ENCODE measurements at regions not wholly inside any gene's neighbourhood (a gene's known extent, or its start where the extent isn't known, plus 50 kb on each side); places are given as distances from the start of the nearest gene placed in this dataset.
"Not testable (repeated sequence)": the region's sequence is repeated elsewhere in the genome, so short reads cannot be mapped to it uniquely, and the experiment has no call there.

DNA sequence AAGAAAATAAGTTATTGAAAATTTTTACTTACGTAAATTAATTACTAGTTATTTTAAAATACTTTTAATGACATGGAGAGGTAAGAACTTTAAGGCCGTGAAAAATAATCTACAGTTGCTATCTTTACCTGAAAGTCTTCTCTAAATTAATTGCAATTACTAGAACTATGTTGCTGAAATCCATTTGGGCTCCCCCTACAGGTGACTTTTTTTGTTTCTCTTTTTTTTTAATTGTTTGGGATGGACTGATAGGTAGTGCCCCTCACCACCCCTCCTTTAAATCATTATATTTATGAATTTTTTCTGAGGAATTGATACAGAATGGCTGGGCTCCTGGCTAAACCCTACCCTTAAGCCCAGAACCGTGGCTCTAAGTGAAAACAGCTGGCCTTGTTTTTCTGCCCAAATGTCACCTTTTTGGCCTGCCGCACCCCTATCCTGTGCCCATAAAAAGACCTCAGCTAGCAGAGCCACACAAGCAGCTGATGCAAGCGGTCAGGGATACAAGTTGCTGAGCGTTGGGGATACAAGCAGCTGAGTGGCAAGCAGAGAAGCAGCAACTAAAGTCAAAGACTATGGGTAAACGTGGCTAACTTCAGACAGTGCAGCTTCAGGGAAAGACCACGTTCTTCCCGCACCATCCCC is 315.2 kb upstream of the ACO1 start:
- DNase-seq (ENCODE audit: low read depth in 2 of 2) = no peak

DNA sequence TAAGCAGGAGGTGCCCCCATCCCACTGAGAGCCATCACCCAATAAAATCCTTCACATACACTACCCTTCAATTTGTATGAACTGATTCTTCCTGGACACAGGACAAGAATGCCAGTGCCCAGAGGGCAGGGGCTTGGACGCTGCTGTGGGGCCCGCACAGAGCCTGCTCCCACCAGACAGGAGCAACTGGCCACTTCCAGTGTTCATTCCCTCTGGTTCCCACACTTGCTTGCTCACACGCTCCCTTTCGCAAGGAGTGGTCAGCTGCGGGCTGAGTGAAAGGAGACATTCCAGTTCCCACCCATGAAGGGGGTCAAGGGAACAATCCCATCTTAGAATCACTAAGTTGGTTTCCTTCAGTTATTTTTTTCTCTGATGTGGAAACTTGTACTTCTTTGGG is 314.5 kb upstream of the ACO1 start:
- no peak for DNase-seq (ENCODE audit: low read depth in 2 of 2)

DNA sequence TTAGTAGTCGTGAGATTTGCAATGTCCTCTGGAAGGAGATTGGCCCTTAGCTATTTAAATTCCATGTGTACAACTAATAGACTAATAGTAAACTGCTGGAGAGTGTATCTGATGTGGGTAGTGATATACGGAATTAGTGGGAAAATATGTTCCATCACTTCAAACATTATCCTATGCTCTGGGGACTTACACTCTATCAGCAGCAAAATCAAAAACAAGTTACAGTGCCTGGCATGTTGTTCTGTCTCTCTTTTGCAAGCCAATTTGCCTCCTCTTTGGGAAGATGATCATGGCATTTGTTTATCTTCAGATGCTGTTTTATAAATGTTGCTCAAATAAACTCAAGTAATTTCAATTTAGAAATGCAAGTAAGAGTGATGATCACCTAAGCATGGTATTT is 311.9 kb upstream of the ACO1 start:
- DNase-seq (ENCODE audit: low read depth in 2 of 2) = no peak

DNA sequence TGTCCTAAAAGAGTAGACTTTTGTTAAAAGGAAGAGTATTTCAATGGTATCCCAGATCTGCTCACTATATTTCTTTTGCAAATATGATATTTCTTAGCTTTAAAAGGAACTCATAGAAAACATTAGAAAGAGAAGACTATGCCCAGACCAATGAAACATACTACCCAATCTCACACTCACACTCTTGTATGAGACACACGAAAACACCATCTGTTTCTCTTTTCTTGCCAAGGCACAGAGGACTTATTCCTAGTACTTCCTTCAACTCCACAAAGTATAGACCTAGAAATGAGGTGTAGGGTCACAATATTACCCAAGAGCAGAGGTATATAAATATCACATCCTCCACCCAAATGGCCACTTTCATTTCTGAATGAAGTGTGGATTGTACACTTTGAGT is 292.4 kb upstream of the ACO1 start:
- no peak for DNase-seq (ENCODE audit: low read depth in 2 of 2)

DNA sequence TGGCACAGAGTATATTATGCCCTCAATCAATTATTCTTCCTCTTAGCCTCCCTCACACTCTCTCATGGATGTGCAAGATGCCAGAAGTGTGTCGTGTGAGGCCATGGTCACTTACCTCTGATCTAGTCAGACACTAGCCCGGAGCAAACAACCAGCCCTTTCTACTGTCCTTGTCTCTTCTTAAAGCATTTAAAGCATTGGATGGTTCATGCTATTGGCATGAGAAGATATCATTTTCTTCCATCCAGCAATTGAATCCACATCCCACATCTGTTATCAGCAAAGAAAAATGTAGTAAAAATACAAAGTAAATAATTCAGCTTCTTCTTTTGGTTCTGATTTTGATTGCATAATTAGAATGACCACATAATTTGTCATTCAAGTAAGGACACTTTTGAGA is 267.2 kb upstream of the ACO1 start:
- no peak for DNase-seq (ENCODE audit: low read depth in 2 of 2)

DNA sequence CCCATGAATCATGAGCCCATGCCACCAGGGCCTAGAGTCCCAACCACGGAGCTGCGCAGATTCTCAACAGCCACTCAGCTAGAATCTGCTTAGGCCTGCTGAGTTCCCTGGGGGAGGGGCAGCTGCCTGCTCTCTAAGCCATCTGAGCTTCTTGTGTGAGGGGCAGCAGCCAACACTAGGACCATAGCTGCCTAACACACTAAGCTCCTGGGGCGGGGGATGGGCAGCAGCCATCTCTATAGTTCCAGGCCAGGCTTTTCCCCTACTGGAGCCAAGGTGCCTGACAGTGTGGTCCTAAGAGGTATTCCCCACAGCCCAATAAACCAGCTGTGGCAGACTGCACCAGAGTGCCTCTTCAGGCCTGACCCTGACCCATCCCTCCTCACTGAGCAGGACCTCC is 255.9 kb upstream of the ACO1 start:
- no peak for DNase-seq (ENCODE audit: low read depth in 2 of 2)

DNA sequence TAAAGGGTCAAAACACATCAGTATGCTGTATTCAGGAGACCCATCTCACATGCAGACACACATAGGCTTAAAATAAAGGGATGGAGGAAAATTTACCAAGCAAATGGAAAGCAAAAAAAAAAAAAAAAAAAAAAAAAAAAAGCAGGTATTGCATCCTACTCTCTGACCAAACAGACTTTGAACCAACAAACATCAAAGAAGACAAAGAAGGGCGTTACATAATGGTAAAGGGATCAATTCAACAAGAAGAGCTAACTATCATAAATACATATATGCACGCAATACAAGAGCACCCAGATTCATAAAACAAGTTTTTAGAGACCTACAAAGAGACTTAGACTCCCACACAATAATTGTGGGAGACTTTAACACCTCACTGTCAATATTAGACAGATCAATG is 253.7 kb upstream of the ACO1 start:
- DNase-seq (ENCODE audit: low read depth in 2 of 2) = not testable (repeated sequence)

DNA sequence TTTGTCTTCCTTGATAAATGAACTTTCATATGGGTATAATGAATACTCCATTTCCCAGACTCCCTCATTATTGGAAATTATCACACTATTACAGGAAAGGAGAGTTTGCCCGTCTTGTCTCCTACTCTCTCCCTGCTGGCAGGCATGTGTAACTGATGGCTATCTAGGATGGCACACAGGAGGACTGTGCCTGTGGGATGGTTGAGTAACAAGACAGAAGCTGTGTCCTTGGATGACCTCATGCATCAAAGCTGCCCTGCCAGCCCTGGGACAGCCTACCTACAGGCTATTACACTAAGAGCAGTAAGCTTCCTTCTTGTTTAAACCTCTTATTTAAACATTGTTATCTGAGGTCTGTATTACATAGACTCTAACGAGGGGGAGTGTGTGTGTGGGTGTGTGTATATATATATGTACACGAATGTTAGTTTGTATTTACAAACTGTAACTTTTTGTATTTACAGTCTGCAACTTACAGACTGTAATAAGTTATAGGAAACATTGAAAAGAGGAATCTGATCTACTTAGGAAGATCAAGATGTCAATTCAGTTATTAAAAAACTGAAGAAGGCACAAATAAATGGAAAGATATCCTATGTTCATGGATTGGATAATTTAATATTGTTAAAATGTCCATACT is 247.6 kb upstream of the ACO1 start:
- DNase-seq (ENCODE audit: low read depth in 2 of 2) = no peak

DNA sequence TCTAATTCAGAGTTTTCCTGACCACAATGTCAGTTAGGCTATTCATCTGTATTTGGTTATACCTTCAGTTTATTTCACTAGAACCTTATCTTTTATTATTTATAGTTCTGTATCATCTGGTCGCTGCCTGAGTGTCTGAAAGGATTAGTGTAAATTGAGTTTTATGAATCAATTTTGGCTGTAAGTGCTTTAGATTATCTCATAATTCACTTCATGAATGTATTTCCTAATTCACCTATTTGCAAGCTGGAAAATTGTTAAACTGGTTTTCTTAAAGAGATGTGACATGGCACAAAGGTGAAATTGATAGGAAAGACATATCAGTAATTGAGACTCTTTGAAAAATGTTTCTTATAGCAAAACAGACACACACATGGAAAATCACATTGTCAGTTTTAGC is 242.4 kb upstream of the ACO1 start:
- no peak for DNase-seq (ENCODE audit: low read depth in 2 of 2)

DNA sequence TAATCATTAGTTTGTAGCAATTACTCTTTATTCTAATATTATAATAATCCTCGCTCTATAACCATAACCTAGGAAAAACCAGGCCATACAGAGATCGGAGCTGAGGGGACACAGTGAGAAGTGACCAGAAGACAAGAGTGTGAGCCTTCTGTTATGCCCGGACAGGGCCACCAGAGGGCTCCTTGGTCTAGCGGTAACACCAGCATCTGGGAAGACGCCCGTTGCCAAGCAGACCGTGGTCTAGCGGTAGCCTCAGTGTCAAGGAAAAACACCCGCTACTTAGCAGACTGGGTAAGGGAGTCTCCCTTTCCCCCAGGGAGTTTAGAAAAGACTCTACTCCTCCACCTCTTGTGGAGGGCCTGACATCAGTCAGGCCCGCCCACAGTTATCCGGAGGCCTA is 235.9 kb upstream of the ACO1 start:
- DNase-seq (ENCODE audit: low read depth in 2 of 2) = not testable (repeated sequence)

DNA sequence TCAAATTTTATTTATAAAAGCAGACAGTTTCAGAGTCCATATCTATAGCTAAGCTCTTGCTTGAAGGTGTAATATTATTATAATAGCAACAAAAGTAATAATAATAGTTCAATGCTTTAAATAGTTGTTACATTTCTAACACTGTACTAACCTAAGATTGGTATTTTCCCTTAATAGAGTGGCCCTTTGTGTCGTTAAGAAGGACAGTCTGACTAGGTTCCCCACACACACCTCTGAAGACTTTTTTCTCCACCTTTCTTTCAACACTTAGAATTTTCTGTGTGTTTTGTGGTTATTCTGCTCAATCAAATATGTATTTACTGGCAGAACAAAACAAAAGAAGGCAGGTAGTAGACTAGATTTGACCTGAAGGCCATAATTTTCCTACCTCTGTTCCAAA is 223.2 kb upstream of the ACO1 start:
- DNase-seq (ENCODE audit: low read depth in 2 of 2) = no peak

DNA sequence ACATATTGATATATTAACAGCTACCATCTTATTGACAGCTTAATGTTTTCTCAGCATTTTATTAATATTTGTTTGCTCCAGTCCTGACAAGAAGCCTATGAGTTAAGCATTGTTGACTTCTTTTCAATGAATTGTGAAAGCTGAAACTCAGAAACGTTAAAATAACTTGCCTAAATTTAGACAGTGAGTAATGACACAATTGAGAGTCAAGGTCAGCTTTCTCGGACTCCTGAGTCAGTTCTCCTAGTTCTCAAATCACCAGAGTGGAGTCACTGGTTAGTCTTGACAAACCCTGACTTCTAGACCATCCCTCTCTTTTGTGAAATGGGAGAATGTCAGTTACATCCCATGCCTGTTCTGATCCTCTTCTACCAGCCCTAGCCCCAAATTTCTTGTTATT is 222.7 kb upstream of the ACO1 start:
- no peak for DNase-seq (ENCODE audit: low read depth in 2 of 2)

DNA sequence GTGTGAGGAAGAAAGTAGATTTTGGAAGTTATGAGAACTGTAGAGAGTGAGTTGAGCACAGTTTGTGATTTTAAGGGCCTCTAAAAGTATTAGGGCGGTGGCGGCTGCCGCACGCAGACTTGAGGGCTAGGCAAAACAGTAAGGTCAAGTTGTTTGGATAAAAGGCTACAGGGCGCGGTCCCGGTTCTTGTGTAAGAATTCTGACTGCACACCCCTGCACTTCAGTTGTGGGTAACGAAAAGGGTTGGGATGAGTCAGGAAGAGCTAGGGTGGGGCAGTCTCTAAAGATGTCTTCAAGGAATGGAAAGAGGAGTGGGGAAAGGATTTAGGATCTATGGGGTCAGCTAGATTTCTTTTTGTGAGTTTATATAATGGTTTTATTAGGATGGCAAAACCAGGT is 218.1 kb upstream of the ACO1 start:
- DNase-seq (ENCODE audit: low read depth in 2 of 2) = not testable (repeated sequence)

DNA sequence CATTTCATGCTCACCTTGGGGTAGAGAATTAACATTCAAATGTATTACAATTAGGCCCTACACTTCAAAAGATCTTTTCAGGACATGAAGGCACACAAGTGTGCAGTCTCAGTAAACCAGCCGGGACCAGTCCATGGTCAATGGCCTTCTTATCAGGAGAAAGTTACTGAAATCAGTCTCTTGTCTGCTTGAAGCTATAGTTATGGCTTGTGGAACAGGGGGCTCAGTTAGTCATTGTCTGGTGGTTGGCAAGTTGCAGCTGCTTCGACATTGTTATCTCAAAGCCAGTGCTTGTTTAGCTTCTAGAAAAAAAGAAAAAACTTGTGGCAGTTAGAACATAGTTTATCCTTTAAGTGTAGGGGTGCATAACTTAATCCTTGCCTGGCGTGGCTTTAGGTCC is 213.1 kb upstream of the ACO1 start:
- no peak for DNase-seq (ENCODE audit: low read depth in 2 of 2)

DNA sequence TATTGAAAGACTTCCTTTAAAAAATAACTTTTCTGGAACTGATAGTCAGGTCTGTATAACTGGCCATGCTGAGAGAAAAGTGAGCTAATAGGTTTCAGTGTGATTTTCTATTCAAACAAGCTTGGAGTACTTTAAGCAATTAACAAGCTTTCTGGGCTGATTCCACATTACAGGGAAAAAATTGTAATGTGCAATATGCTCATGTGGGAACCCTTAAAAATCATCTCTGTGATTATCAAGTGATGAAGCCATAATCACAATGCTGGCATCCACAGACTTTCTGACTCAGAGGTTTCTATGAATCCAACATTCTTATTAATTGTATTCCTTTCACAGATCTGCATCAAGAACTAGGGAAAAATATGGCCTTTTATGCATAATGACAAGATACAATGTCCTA is 212.2 kb upstream of the ACO1 start:
- no peak for DNase-seq (ENCODE audit: low read depth in 2 of 2)

DNA sequence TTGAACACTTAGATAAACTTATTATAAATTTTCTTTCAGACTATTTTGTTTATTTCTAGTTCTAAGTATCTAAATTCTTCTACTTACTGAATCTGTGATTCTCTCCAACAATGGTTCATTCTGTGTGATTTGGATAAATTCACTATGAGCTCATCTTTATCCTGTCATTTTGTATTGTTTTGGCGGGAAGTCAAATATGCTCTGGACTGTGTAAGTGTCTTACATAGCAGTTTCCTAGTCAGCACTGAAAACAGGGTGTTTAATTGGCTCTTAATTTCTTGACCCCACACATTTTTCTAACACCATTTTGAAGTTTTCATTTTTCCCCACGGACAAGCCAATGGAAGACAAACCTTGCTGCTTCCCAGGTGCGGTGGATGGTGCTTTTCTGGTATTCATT is 207.0 kb upstream of the ACO1 start:
- DNase-seq (ENCODE audit: low read depth in 2 of 2) = no peak

DNA sequence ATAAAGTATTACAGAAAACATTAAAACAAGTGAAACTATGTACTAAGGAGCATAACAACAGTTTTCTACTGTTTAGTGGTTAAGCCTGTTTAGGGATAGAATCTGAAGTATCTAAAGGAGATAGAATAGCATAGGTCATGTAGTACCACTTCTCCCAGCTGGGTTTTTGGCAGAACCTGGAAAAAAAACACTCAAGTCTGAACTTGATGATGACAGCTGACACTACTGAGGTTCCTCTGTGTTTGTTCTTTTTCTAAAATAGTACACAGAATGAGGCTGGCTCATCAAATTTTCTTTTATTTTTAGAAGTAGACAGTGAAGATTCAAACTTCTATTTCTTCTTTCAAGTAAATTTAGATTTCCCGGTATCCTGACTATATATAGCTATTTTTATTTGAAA is 203.8 kb upstream of the ACO1 start:
- DNase-seq (ENCODE audit: low read depth in 2 of 2) = no peak

DNA sequence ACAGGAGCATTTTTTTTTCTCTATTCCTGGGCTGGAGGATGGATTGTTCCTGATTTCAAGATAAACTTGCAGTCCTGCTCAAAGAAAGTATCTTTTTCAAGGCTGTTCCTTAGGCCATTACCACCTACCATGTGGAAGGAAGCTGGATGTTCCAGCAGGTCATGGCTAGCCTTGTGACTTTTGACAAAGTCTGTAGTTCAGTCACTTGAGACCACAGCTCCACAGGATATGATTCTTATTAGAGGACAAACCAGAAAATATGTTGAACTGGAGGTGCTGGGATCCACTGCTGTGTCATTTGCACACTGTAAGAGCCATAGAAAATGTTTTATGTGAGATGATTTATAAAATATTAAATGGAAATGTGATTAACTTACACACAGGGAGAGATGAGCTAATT is 184.2 kb upstream of the ACO1 start:
- DNase-seq (ENCODE audit: low read depth in 2 of 2) = no peak

DNA sequence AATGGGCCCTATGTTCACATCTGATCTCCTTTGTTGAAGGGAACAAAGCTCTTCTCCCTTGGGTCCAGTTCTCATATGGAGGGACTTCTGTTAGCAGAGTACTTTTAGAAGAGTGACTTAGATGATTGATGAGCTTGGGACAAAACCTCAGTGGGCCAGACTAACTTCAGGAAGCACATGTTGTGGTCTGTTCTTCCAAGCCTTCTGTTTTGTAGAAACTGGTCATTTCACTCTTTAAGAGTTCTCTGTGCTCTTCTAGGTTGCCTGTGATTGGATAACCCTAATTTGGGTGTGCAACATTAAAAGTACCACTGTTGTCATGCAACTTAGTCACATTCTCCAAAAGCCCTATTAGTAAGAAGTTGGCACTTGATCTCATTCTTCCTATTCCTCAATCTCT is 183.5 kb upstream of the ACO1 start:
- no peak for DNase-seq (ENCODE audit: low read depth in 2 of 2)

DNA sequence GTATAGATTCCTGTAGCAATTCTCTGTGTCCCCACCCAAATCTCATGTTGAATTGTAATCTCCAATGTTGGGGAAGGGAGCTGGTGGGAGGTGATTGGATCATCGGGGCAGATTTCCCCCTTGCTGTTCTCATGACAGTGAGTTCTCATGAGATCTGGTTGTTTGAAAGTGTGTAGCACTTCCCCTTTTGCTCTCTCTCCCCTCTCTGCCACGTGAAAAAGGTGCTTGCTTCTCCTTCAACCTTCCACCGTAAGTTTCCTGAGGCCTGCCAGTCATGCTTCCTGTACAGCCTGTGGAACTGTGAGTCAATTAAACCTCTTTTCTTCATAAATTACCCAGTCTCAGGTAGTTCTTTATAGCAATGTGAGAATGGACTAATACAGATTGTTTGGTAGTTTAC is 175.3 kb upstream of the ACO1 start:
- not testable (repeated sequence) for DNase-seq (ENCODE audit: low read depth in 2 of 2)

DNA sequence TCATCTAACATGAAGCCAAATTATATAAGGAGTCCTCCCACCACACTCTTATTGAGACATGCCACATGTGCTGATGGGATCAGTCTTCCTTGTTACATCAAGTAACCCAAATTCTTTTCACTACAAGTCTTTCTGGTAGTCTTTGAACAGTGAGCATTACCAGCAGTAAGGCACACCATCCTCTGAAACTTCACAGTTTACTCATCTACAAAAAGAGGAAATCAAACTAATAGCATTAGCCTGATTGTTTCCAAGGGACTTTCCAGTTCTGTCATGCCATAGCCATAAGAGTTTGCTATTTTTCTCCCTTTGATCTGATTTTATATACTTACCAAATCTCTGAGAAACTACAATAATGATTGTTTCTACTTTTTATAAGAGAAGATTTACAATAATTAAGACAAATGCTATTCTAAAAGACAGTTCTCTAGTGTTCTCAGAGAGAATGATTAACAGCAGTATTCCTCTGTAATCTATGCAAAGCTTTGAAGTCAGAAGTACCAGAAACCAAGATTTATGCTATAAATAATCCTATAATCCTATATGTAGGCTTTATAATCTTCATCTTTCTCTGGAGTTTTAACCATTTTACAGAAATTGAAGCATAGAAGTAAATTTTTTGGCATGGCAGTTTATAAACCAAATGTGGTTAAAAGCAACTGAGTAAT is 166.2 kb upstream of the ACO1 start:
- DNase-seq (ENCODE audit: low read depth in 2 of 2) = no peak

DNA sequence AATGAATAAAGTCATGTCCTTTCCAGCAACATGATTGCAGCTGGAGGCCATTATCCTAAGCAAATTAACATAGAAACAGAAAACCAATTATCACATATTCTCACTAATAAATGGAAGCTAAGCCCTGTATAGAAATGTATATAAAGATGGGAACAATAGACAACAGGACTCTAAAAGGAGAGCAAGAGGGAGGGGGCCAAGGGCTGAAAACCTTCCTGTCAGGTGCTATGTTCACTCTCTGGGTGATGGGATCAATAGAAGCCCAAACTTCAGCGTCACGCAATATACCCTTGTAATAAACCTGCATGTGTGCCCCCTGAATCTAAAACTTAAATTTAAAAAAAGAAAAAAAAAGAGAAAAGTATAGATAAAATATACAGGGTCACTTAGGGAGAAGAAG is 163.7 kb upstream of the ACO1 start:
- DNase-seq (ENCODE audit: low read depth in 2 of 2) = no peak

DNA sequence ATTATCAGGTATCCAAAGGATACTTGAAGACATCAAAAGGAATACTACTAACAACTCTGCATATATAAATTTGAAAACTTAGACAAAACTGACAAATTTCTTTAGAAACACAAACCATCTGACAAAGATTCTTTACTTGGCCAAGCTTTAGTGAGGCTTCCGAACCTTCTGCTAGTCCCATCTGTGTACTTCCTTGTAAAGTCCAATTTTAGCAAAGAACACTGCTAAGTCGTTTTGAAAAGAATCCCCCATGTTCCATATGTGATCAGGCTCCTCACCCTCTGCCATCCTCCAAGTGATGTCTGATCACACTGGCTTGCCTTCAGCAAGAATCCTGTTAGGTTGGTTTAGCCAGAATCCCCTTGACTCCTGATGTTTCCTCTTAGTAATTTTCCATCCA is 150.0 kb upstream of the ACO1 start:
- DNase-seq (ENCODE audit: low read depth in 2 of 2) = no peak

DNA sequence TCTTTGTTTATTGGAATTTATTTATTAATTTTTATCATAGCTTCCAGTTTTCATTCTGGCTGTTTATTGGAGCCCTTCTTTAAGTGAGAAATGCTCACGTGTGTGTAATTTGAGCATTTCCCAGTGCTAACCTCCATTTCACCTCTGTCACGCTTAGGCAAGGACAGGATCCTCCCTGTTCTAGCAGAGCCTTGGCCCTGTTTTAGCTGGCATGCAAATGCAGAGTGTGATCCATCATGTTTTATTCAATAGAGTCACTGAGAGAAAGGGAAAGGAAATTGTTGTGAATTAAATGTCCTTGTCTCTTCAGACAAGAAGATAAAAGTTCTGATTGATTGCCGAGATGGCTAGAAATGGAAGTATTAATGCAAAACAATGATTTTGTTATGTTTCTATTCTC is 137.3 kb upstream of the ACO1 start:
- DNase-seq (ENCODE audit: low read depth in 2 of 2) = no peak
